GM19351 (cell line): ENCODE measurements at regions not wholly inside any gene's neighbourhood (a gene's known extent, or its start where the extent isn't known, plus 50 kb on each side); places are given as distances from the start of the nearest gene placed in this dataset.
A peak's percentile ranks its signal among the peaks of the same experiment; 100 is the strongest.

Experiments used
- ATAC-seq: cut with Tn5 transposase; IDR thresholded peaks from one replicate; pipeline ENCODE4 v1.9.1; 2021; ENCODE audit warnings: mild to moderate bottlenecking, moderate library complexity; ENCODE audit not compliant: unreplicated experiment

GRCh38 chr2:224325941-224326340, 76.0 kb downstream of the FAM124B start:
- no peak for ATAC-seq

- no peak for ATAC-seq
Measured at GRCh38 chr2:224324604-224325003, 77.3 kb downstream of the FAM124B start.

- no peak for ATAC-seq
Measured at GRCh38 chr2:224320660-224321059, 81.2 kb downstream of the FAM124B start.

GRCh38 chr2:224319750-224320149, 82.2 kb downstream of the FAM124B start:
- ATAC-seq, result no peak

GRCh38 chr2:224312741-224313140, 89.2 kb downstream of the FAM124B start:
- ATAC-seq, result no peak

- ATAC-seq, result no peak
Measured at GRCh38 chr2:224310943-224311625, 90.8 kb downstream of the FAM124B start.

- no peak for ATAC-seq
Measured at GRCh38 chr2:224309176-224309575, 92.7 kb downstream of the FAM124B start.

- ATAC-seq, result peak; percentile 94
Measured at GRCh38 chr2:224308272-224308911, 93.5 kb downstream of the FAM124B start.

- no peak for ATAC-seq
Measured at GRCh38 chr2:224302952-224303351, 99.0 kb downstream of the FAM124B start.

- no peak for ATAC-seq
Measured at GRCh38 chr2:224293976-224294375, 107.9 kb downstream of the FAM124B start.

GRCh38 chr2:224287531-224287930, 114.4 kb downstream of the FAM124B start:
- ATAC-seq, result no peak

- ATAC-seq, result no peak
Measured at GRCh38 chr2:224286923-224287322, 115.0 kb downstream of the FAM124B start.

GRCh38 chr2:224284134-224284946, 117.6 kb downstream of the FAM124B start:
- peak; percentile 62 for ATAC-seq

GRCh38 chr2:224283466-224283965, 118.4 kb downstream of the FAM124B start:
- no peak for ATAC-seq

- no peak for ATAC-seq
Measured at GRCh38 chr2:224281374-224281773, 120.5 kb downstream of the FAM124B start.

- no peak for ATAC-seq
Measured at GRCh38 chr2:224278531-224278930, 123.4 kb downstream of the FAM124B start.

GRCh38 chr2:224276251-224276650, 125.7 kb downstream of the FAM124B start:
- no peak for ATAC-seq

- ATAC-seq, result no peak
Measured at GRCh38 chr2:224272237-224272910, 129.5 kb downstream of the FAM124B start.

GRCh38 chr2:224271617-224272236, 130.2 kb downstream of the FAM124B start:
- no peak for ATAC-seq

GRCh38 chr2:224268441-224268840, 133.5 kb downstream of the FAM124B start:
- ATAC-seq, result no peak

GRCh38 chr2:224264259-224264658, 137.6 kb downstream of the FAM124B start:
- no peak for ATAC-seq
